ENCODE measurements at regions not wholly inside any gene's neighbourhood (a gene's known extent, or its start where the extent isn't known, plus 50 kb on each side); places are given as distances from the start of the nearest gene placed in this dataset.

DNA sequence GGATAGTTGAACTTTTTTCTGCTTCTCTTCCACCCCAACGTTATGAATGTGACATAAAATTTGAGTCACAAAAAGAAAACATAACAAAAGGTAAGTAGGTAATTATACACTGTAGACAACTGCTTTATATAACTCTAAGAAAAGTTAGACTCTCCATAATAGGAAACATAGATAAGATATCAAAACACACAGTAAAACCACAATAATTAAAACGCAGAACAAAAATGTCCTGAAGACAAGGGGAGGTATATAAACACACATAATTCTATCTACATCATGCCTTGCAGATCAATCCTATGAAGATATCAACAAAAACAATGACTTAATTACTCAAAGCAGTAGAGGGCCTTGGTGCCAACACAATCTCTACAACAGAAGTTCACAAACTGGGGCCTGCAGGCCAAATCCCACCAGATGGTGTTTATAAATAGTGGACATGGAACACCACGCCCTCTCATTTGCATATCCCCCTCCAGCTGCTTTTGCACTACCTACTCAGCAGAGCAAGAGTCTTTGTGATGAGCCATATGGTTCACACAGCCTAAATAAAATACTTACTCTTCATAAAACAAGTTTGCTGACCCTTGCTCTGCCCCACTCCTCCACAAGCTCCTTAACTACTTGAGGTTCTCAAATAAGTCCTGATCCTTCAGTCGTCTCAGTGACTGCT is 254.7 kb downstream of the KLF12 start:
- no peak for DNase-seq

DNA sequence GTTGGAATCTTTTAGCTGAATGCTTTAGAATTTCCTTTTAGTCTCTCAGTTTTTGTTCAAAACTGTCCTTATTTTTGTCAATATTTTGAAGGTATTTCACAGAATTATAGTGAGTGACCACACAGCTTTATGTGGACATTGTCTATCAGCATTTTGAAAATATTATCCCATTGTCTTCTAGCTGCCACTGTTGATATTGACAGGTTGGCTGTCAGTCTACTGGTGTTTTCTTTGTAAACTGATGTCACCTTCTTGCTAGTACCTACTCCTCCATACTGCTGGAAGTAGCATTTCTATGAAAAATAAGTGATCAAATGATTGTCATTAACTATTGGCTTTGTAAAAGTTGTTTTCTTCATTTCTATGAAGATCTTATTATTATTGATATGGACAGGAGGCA is 256.8 kb downstream of the KLF12 start:
- DNase-seq, result no peak

DNA sequence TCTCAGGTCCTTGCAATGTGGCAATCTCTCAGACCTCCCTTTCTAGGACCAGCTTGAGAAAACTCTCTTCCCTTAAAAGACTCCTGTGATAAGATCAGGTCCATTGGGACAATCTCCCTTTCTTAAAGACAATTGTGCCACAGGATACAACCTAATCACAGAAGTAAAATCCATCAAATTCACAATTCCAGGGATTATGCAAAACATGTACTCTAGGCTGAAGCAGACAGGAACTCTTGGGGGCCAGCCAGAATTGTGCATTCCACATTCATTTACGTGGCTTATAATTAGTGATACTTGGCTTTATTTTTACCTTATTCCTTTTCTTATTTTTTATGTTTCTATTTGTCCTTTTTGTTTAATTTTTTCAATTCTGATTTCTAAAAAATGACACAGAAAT is 257.9 kb downstream of the KLF12 start:
- DNase-seq, result no peak

DNA sequence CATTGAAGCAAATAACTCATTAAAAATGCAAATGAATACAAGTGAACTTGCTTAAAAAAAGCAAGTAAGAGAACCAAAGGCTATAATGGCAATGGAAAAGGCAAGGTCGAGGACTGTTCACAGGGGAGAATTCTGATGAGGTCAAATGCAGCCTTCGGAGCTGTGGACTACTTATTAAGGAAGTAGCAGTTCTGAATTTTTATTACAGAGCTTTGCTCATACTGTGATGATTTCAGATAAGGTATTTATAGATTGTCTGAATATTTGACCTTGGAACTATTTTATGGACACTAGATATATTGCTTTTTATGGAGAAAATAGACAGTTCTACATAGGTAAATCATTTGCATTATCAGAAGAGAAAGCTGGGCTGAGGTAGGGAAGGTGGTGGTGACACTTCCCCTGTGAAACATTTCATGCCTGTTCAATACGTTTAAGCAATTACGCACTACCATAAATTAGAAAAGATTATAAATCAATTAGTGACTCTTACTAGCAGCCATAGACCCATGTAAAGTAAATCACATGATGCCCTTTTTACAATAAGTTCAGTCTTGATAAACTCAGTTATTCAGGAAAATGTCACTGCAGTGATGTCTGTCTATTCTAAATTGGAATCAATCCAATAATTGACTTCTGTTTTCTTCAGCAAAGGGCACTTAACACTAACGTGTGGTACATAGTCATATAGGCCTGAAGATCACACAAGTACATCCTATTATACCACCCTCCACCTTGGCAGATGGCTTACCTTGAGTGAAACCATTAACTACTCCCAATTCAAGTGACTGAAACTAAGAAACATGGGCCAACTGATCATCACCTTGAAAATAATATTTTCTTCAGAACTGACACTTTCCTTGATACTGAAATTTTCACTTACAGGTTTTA is 260.0 kb downstream of the KLF12 start:
- no peak for DNase-seq

DNA sequence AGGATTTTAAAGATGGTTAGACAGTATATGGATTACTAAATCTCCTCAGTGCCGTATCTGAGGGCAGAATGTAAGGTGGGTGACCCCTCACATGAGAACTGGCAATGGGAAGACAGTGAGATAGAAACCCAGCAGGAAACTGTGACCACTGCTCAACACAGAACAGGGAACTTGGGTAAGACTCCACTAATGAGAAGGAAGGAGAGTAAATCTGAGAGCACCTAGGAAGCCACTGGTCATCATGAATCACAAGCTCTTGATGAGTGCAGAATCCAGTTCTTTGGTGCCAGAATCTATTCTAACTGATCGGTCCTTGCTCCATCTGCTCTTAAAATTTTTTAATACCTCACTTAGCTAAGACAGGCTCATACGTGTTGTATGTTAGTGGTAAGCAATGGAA is 261.8 kb downstream of the KLF12 start:
- DNase-seq, result no peak

DNA sequence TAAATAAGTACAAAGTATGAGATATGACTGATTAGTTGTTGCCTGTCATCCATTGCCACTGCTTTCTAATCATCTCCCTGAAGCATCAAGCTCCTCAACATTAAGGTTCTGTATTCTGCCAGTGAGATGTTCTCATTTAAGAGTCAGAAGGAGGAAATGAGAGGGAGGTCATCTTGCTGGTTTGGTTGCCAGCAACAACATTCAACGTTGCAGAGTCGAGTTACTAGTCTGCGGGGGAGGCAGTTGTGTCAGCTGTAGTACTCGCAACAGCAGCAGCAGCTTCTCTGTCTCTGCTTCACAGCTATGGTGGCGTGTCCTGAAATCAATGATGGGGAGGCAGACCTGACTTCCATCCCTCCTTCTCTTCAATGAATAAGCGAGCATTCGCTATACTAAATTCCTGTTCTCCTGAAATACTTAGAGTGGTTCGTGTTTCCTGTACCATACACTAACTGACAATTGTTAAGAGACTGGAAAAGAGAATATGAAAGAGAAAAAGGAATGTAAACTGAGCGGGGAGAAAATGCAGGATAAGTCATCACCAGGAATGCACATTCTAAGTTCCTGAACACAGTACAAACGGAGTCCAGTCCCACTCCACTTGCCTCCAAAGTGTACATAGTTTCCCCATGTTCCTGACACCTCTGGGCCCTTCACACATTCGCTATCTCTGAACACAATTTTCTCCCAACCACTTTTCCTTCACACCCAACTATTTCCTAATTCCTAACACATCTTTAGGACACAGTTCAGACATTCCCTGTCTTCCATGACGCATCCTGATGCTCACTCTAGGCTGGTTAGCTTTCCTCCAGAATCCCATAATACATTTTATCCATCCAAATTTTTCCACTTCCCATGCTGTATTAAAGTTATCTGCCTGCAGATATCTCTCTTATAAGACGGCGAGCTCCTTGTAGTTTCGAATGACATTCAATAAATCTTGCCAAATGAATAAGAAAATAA is 263.0 kb downstream of the KLF12 start:
- no peak for DNase-seq

DNA sequence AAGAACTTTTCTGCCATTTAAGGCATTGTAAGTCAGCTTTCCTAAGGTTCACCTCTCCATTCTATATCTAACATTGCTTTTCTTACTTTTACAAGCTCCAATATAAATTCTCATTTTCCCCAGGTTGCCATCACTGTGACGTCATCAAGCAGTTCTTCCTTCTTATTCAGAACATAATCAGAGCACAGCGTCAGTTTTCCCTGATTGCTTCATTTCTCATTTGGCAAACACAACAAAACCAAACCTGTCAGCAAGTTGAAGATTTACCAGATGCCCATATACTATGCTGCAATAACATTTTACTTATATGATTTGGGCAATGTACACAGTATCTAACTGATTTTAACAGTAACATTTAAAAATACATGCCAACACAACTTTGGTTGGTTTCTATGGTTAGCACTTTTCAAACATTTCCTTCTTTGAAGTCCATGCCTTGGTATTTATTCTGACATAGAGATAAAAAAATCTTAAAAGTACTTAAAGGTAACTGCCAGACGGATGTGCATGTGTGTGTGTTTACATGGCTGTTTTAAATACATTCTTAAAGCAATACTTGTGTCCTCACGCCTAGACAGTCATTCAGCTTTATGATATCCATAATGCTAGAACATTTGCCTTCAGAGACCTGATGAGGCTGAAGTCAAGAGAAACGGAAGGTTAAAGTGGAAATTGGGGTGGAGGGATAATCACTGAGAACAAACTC is 264.0 kb downstream of the KLF12 start:
- DNase-seq, result no peak

DNA sequence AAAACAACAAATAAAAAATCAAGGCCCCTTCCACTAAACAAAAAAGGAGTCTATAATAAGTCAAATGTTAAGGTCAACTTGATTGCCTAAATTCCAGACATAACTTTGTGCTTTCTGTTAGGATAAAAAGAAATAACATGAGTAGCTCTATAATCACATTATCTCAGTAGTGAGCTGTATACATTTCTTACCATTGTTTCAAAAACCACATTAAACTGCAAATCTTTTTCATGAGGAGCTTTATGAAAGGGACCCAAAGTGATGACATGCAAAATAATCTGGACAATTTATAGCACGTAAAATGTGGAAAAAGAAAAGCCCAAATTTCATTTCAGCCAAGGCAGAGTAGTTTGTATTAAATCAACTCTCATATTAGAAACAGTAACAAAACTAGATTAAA is 269.2 kb downstream of the KLF12 start:
- DNase-seq, result no peak

DNA sequence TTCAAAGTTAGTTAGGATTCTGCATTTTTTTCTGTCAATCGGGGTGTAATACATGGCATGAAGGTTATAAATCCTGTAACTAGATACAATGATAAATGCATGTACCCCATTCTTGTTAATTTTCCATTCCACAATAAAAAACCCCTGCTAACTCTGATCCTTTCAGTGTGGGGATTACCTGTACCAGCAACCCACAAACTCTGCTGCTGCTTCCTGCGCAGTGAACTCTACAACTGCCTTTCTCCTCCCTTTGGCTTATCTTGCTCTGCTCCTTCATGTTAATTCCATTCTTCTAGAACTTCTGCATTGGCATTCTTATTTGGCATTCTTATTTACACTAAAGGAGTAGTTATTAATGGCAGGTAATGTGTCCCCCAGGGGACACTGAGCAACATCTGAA is 273.1 kb downstream of the KLF12 start:
- no peak for DNase-seq

DNA sequence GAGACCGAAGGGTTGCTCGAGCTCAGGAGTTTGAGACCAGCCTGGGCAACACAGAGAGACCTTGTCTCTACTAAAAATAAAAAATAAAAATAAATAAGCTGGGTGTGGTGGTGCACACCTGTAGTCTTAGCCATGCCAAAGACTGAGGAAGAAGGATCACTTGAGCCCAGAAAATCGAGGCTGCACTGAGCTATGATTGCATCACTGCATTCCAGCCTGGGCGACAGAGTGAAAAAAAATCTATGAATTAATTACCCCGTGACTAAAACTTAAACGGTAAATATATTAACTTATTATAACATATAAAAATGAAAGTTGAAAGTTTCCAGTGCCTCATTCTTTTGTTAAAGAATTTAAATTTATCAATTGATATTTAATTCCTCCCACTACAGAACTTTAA is 273.7 kb downstream of the KLF12 start:
- no peak for DNase-seq

DNA sequence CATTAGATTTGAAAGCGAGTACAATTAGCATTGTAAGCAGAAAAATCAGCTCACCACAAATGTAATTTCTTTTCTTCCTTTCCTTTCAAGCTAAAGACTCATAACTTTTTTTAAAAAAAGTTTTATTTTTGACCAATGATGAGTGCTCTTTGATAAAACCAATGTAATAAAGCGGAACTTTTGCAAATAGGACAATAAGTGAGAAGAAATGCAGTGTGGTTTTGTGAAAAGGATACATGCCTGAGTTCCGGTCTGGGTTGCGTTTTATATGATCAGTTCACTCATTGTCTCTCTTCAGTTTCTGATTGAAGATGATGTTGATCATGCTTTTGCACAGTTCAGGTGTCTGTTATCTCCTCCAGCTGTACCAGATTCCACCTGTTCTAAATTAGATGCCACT is 274.4 kb downstream of the KLF12 start:
- DNase-seq, result no peak

DNA sequence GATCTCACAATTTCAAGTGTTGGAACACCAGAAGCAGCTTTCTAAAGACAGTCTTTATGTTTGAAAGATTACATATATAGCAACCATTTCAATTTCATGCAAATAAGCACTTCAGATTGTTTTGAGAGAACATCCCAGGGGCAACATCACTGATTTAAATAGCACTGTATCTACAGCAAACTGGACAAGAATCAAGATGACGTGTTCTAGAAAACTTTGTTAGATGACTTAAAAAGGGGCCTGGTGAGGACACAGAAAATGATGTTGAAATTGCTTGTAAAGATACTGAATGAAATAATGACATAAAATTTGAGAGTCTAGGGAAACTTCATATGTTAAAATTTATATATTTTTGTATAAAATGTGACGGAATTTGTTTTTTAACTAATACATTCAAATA is 277.1 kb downstream of the KLF12 start:
- no peak for DNase-seq

DNA sequence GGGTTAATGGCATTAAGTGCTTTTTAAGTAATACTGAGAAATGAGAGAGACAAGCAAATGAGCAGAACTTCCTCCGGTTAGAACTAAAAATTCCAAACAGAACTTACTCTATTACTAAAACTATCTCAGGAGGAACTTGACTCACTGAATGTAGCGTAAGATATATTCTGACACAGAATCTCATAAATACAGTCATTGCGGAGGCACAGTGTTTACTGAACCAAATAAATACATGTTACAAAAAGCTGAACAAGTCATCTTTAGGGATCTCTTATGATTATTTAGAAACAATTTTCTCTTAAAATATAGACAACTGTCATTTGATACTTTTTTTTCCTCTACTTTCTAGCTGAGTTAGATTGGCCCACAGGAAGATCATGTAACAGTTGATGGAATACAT is 283.1 kb downstream of the KLF12 start:
- no peak for DNase-seq

DNA sequence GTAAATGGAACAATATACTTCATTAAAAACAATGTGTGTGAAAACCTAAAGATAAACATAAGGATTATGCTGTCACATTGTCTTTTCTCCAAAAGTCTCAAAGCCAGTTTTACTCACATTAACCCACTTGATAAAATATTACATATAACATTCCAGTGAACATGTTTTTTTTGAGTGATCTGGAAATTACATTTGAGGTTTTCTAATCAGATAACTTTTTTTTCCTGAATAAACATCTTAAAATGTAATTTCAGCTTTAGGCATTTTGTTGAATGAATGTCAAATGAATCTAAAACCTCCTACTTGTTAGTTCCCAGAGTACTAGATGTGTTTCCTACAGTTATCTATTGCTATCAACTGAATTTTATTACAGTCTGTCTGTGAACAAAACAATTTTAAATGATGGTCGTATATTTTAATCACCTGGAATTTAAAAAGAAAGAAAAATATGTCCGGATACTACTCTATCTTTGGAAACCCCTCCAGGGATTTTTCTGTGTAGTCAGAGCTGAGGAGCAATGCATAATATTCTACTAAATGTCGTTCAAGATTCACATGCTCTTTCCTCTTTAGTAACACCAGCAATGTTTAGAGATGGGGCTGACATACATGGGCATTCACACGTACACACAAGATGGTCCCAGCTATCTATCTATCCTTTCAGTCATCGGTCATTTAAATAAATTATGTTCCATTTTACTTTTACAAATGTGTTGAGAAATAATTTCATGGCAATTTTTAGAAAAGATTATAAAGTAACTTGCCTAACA is 283.9 kb downstream of the KLF12 start:
- DNase-seq, result no peak

DNA sequence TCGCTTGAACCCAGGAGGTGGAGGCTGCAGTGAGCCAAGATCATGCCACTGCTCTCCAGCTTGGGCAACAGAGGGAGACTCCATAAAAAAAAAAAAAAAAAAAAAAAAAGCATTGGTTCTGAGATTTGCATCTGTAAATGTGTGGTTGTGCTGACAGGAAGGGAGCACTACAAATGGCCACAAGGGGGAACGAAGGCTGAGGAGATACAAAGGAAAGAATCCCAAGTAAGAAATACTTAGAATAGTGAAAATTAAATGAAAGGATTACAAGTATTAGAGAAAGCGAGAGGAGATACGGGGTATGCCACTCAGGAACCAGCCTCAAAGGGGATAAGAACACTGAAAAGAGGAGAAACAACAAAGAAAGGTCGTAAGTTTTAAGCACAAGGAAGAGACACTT is 284.9 kb downstream of the KLF12 start:
- no peak for DNase-seq

DNA sequence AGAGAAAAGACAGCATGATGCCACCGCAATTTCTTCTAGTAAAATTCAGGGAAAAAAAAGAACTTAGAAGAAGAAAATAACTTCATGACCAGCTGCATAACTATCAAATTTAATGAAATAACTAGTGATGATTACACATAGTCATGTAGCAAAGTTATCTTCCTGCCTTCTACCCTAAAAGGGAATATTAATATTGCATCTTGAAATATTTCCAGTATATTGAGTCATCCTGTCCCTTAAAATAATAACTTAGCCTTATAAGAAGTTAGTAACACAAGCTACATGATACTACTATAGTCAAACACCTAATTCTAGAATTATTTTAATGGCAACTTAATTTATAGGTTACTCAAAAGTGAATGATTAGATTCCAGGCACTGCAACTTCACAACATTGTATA is 289.2 kb downstream of the KLF12 start:
- DNase-seq, result no peak

DNA sequence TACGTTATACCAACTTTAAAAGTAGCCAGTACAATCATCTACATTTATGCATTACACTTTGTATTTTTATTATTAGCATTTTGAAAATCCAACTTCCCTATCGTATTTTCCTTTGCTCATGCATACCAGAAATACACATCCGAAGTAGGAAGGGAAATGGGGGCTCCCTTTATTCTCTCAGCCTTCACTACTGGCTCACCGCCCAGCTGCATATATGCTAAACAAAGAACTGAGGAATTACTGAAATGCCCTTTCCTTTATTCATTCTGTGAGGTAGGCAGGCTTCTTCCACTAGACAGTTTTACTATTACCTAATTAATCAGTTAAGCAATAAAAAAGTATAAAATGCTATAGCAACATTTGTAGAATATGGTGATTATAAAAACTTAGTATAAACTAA is 291.6 kb downstream of the KLF12 start:
- no peak for DNase-seq

DNA sequence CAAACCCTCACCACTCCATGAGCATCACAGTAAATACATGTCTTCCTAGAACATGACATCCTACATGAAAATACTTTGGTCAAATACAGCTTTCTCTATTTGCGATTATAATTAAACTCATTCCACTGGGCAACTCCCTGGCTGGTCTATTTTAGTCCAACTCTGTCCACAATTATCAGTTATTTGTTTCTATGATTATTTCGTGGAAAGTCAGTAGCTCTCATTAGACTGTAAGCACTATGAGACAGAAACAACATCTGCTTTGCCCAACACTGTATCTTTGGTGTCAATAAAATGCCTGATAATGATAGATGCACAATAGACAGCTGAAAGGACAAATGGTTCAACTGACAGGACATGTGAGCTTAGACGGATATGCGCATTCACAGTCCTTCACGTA is 292.0 kb downstream of the KLF12 start:
- DNase-seq, result no peak

DNA sequence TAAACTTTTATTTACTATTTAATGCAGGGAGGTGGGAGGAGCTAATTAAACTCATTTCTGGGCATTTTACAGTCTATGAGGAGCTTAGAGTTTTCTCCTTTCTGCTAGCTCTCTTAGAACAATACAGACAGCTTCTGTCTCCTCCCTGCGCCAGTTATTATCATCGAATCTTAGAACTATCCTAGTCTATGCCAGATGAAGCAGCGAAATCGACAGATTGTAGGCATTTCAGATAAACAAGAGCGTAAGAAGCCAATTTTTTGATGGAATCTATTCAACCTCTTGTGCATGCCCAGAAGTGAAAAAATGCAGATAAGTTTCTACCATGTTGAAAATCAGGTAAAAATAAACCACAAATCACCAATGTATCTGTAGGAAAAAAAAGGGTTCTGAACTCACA is 297.1 kb downstream of the KLF12 start:
- no peak for DNase-seq

DNA sequence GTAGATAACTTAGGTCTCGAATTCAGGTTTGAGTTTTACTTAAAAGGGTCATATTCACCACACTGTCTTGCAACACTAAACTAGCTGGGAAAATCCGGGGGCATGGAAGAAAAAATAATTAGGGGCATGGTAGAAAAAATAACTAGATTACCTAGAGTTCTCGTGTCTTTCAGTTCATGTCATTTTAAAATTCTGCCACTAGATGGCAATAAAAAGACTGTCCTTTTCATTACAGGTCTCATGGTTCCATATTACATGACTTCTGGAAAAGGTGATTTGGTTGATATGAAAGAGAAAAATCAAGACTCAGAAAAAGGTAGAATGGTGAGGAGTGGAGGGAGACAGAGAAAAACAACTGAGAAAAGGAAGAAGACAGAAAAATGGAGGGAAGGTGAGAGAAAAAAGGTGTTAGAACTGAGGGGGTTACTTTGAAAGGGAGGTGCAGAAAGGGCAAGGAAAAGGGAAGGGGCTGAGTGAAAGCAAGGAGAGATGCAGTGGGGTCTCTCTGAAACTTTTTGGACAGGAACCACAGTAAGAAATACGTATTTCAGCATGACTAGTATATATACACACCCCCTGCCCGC is 299.0 kb downstream of the KLF12 start:
- DNase-seq, result no peak

DNA sequence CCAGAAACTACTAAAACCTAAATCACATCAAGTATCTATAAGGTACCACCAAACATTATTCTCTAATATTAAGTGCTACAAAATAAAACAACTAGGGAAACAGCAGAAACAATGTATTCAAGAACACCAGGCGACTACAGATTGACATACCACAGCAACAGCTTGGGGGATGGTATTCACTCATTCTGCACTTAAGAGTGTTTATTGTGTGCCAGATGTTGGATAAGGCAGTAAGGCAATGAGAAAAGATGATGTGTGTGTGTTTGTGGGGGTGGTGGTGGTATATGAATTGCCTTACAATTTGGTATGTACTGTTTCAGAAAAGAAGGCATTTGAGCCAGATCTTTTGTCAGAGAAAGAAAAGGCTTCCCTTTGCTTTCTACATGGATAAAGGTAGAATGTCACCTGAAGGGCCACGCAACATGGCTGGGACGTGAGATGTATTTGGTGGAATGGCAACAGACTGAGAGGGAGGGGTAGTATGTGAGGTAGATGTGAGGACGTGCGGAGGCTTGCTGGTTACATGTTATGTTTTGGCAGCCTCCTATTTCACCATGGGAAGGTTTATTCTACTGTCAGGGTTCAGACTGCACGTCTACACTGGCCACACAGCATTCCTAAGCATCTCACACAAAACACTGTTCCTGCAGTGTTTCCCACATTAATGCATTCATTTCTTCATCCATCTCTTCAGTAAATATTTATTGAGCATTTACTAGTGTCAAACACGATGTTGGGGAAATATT is 300.7 kb downstream of the KLF12 start:
- DNase-seq, result no peak
